ENCODE measurements at regions not wholly inside any gene's neighbourhood (a gene's known extent, or its start where the extent isn't known, plus 50 kb on each side); places are given as distances from the start of the nearest gene placed in this dataset.

GRCh38 chr5:2183154-2184025 is 300.7 kb upstream of the IRX4 start:
- DNase-seq (ENCODE audit: low read depth in 3 of 3, low spot score in 2 of 3), result no peak

DNA sequence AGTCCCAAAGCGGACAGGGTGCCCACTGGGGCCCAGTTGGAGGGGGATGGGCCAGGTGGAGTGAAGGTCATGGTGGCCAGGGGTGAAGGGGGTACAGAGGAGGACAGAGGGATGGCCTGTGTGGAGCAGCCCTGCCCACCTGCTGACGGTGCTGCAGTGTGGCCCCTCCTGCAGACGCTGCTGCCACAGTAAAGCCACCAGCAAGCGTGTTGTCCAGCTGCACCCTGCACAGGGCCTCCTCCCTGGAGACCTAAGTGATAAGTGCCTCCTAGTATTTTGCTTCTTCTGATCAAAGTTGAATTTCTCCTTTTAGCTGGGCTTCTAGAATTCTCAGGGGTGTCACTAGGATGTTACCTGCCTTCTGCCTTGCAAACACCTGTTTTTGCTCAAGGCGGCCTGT is 299.3 kb upstream of the IRX4 start:
- no peak for DNase-seq (ENCODE audit: low read depth in 3 of 3, low spot score in 2 of 3)

- no peak for DNase-seq (ENCODE audit: low read depth in 3 of 3, low spot score in 2 of 3)
Observed at GRCh38 chr5:2181557-2181956, 298.8 kb upstream of the IRX4 start.

DNA sequence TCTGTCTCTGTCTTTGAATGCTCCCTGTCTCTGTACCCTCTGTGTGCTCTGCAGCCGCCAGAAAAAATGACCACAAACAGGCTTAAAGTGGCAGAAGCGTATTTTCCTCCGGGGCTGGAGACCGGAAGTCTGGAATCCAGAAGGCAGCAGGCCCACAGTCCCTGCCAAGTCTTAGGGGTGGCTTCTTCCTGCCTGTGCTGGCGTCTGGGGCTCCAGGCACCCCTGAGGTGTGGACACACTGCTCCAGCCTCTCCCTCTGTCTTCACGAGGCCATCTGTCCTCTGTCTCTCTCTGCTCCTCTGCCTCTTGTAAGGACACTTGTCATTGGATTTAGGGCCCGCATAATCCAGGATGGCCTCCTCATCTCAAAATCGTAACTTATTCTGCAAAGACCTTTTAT is 298.4 kb upstream of the IRX4 start:
- DNase-seq (ENCODE audit: low read depth in 3 of 3, low spot score in 2 of 3), result no peak

- DNase-seq (ENCODE audit: low read depth in 3 of 3, low spot score in 2 of 3), result no peak
Observed at GRCh38 chr5:2180456-2180855, 297.7 kb upstream of the IRX4 start.

- no peak for DNase-seq (ENCODE audit: low read depth in 3 of 3, low spot score in 2 of 3)
Observed at GRCh38 chr5:2179861-2180260, 297.1 kb upstream of the IRX4 start.

DNA sequence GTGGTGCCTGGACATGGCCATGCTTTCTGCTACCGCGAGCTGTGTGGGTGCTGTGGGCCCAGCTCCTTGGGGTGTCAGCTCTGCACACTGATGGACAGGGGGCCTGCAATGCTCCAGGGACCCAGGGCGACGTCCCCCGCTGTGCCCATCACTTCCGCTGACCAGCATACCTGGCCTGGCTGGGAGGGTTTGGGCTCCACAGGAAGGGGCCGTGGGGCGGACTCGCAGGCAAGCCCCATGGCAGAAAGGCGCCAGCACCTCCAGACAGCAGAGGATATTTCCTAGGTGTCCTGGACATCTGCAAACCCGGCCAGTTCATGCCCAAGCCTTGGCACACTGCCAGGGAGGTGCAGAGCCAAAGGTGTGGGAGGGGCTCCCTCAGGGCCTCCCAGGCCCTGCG is 295.8 kb upstream of the IRX4 start:
- no peak for DNase-seq (ENCODE audit: low read depth in 3 of 3, low spot score in 2 of 3)

DNA sequence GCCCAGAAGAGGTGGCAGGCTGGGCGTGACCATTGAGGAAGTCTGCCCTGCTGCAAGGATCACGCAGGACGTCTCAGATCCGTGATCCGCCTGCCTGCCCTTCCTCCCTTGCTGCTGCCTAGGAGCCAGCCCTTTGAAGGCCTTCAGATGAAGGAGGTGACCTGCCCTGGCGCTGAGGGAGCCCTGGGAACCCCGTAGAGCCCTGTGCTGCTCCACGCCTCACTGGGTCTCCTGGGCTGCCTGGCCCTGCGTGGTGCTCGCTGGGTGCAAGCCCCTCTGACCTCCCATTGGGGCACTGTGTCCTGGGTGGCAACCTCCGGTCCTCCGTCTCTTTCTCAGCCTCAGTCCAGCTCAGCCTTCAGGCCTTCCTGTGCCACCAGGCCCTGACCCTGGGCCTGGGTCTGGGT is 295.3 kb upstream of the IRX4 start:
- no peak for DNase-seq (ENCODE audit: low read depth in 3 of 3, low spot score in 2 of 3)

DNA sequence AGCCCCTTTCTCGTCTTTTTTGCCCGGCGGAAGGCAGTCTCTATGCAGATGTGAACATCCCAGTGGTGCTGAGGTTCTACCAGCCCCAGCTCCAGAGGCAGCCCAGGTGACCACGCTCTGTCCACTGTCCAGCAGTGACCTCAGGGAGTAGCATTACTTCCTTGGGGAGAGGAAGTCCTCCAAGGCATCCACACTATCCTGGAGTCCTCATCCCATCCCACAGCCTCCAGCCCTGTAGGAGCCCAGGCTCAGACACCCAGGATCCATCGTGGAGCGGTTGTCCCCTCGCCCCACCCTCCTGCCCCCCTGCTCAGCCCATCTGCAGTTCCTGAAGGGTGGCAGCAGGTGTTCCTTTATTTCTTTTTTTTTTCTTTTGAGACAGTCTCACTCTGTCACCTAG is 294.5 kb upstream of the IRX4 start:
- DNase-seq (ENCODE audit: low read depth in 3 of 3, low spot score in 2 of 3), result no peak

GRCh38 chr5:2176581-2176980 is 293.9 kb upstream of the IRX4 start:
- no peak for DNase-seq (ENCODE audit: low read depth in 3 of 3, low spot score in 2 of 3)

- no peak for DNase-seq (ENCODE audit: low read depth in 3 of 3, low spot score in 2 of 3)
Observed at GRCh38 chr5:2175842-2176404, 293.2 kb upstream of the IRX4 start.

DNA sequence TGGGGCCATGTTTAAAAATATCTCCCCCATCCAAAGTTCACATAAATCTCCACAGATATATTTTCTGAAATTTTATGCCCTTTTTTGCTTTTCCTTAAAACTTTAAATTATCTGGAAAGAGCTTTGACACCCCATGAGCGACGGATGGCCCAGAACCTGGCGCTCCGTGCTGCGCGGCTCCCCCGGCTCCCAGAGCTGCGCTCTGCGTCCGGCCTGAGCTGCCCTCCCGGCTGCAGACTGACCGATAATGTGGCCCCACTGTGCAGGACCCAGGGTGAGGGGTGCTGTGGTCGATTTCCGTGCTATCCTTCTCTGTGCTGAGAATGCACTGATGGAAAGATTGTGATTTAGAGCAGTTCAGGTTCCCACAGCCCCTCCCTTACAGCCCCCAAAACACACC is 292.3 kb upstream of the IRX4 start:
- no peak for DNase-seq (ENCODE audit: low read depth in 3 of 3, low spot score in 2 of 3)

DNA sequence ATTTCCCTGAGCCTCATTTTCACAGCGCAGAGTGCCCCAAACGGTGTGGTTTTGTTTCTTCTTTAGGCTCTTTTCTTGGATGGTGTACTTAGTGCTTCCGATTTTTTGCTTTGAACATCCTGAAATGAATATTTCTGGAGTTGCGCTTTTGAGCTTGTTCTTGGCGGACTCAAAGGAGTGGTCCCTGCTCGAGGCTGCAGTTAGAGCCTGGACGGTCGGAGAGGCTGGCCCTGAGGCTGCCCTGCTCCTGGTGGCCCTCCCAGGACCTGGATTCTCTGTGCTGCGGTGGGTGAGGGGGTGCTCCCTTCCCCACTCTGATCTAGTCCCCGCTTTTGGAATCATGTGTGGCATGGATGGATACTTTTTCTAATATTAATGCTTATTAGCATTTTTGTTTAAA is 291.8 kb upstream of the IRX4 start:
- DNase-seq (ENCODE audit: low read depth in 3 of 3, low spot score in 2 of 3), result no peak

DNA sequence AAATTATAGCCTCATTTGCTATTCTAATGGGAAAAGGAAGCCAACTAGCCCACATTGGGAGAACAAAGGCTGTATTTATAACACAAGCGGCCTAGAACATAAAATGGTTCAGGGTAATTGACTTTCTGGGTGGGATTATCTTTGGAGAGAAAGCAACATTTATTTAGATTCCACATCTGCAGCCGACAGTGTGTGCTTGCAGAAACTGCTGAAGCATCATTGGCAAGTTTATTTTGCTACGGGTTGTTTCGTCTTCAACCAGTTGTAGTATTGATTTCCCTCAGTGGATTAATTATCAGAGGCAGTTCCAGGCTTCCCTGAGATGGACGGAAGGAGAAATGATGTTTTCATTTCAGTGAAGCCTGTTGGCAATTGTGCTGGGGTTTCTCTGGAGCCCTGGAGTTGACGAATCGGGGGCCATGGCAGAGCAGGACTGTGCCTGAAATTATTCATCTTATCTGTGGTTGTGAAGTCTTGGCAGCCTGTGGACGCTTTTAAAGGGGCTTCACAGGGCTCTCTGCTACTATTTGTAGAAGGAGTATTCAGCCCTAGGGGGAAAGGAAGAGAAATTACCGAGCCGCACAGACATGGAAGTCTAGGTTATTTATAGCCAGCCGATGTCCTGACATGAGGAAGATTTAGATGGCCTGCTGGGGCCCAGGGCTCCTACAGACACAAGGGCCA is 290.6 kb upstream of the IRX4 start:
- no peak for DNase-seq (ENCODE audit: low read depth in 3 of 3, low spot score in 2 of 3)

- DNase-seq (ENCODE audit: low read depth in 3 of 3, low spot score in 2 of 3), result no peak
Observed at GRCh38 chr5:2172471-2172870, 289.7 kb upstream of the IRX4 start.

DNA sequence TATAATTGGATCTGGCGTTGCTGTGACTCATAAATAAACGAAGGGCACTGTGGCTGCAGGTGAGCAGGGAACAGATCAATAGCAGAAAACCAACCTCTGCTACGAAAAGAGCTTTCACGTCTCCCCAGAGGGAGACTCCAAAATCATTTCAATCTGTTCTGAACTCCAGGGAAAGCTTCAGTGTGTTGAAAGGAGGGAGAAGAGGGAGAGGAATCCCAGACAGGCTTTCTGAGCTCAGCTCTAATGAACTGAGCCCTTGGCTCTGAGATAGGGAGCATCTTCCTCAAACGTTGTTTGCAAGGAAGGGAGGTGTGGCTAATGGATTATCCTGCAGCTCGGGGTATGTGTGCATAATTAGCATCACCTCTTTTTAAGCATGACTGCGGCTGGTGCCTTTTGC is 288.0 kb upstream of the IRX4 start:
- DNase-seq (ENCODE audit: low read depth in 3 of 3, low spot score in 2 of 3), result no peak

DNA sequence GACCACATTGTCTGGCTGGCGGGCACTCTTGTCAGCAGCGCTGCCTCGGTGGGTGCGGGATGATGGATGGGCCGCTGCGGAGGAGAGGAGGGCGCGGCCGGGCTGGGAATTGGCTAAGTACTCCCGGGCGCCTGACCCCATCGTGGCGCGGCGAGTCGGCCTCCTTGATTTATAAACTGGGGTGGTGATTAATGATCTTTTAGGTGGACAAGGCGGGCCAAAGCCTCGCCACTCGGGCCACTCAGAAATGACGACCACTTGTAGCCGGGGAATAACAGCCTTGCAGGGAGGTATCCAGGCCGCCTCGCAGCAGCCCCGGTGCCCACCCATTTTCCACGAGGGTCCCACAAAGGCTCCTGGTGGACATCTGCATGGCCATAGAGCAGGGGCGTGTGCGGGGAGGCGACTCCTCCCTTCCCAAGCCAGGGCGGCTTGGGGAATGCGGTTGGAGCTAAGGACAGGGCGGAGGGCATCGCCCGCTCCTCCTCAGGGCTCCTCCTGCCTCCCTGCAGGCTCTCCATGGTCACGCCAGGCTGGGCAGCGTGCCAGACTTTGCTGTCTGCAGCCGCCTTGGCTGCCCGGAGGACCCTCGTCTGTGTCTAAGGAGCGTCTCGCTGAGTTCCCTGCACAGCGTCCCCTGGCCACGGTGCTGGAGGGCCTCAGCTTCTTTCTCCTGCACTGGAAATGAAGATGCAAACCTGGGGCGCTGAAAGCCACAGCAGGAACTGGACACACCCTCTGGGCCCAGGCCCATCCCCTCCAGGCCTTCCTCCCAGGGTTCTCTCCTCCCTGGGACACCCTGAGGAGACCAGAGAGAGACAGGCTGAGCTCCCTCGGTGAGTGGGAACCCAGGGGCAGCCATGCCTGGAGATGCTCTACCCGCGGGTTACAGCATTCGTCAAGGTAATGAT is 287.4 kb upstream of the IRX4 start:
- no peak for DNase-seq (ENCODE audit: low read depth in 3 of 3, low spot score in 2 of 3)

DNA sequence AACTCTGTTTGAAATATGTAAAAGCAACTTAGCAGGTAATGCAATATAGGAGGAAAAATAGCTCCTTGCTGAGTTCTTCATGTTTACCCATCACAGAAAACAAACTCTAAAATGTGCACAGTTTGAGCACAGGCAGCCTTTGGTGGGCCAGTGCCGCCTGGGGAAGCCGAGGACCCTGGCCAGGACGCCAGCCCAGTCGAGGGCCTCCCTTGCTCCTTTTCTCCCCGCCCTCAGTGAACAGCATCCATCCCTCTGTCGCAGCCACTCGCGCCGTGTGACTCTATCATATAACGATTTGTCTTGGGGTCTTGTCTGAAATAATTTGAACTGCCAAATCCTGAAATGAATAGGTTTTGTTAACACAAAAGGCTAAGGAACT is 286.7 kb upstream of the IRX4 start:
- DNase-seq (ENCODE audit: low read depth in 3 of 3, low spot score in 2 of 3), result no peak

DNA sequence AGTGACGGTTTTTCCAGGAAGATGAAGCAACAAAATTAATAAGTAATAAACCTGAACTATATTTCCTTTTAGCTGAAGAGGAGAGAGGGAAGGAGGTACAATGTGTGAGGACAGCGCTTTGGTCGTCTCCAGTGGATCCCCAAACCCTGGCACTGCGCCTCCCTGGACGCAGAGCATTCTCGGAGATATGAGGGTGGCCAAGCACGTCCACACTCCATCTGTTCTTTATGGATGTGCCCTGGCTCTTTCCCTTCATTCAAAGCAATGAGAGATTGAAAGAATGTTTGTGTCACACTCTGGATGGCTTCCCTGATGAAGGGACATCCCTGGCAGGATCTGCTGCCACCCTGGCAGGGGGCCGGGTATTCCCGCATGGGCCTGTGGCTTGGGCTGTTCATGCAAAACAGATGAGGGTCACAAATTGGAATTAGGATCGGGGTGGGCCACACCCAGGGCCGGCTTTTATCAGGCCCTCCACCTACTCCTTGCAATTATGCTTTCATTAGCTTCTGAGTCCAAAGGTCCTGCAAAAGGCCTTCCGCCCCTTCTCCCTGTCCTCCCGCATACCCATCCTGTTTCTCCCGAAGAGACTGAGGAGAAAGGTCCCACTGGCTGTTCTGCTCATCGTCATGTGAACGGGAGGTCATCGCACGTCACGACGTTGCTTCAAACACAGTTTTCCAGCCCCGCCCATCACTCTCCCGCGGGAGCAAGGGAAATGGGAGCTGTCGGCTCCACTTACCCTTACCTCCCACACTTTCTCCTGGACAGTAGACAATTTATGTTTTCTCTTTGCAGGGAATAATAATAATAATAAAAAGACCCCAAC is 286.1 kb upstream of the IRX4 start:
- DNase-seq (ENCODE audit: low read depth in 3 of 3, low spot score in 2 of 3), result no peak

- no peak for DNase-seq (ENCODE audit: low read depth in 3 of 3, low spot score in 2 of 3)
Observed at GRCh38 chr5:2167671-2168070, 284.9 kb upstream of the IRX4 start.
